ENCODE measurements at regions not wholly inside any gene's neighbourhood (a gene's known extent, or its start where the extent isn't known, plus 50 kb on each side); places are given as distances from the start of the nearest gene placed in this dataset.

DNA sequence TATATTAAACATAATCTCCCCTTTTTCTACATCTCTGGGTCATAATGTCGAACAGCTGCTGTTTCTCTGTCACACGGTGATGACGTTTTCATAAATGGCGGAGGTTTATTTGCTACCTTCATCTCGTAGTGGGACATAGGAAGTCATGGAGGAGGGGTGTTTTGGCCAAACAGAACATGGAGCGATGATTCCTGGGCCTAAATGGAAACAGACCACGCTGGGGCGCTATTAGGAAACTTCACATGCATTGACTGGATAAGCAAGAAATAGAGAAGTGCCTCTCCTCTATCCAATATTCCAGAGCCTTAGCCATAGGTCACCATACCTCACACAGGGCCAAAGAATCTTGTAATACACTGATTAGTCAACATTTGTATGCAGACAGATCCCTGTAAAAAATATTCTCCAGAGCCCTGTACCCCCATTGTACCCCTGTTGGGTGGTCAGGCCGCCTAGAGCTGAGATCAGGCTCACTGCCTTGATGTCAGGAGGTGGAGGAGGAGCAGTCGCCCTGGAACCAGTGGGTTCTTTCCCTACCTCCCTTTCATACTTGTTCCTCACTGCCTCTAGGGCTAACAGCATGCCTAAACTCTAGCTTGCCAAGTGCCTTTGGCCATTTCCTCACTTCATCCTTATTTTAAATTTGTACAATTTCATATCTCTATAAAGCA lies 77.8 kb upstream of the SPIN1 start:
- Histone ChIP-seq H3K9me3 (no peaks in the 10 kb centered on the region), H3K4me3 (no peak overlapping the region), H3K4me1 (no peaks in the 10 kb centered on the region), H3K36me3 (no peaks in the 10 kb centered on the region), H3K27ac (no peak overlapping the region), H3K27me3 (no peaks in the 10 kb centered on the region)
- TF ChIP-seq POLR2AphosphoS5 (IDR thresholded peaks at IDR 0.05): no peak
- intact Hi-C loops (cut with DNase I; ENCODE audit: low total_unique reads): no loop called here
- no peak for DNase-seq (ENCODE audit: low spot score in 2 of 2)

DNA sequence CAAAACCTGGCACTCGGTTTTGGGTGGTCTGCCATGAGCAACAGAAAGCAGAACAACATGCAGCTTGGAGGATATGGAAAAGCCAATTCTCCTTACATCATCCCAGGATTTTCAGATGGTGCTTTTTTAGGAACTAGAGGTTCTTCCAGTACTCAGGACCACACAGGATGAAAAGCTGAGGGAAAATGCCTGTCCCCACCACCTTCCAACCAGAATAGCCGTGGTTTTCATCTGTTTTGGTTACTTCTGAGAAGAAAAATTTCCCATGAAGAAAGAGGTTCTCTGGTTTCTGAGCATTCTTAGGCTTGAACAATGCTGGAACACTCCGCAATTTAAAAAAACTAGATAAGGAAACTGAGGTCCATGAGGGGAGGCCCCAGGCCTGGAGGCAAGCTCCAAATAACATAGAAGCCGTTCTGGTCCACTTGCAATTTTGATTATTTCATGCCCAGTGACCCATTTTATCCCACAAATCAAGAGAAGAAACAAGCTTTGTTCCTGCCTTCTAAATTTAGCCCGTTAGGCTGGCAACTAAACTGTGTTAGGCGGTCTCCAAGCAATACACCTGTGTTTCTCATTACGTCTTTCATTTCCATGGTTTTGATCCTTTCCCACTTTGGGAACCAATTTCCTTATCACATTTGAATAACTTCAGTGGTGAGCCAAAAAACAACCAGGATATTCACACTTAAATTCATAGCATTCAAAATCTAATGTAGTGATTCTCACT lies 79.2 kb upstream of the SPIN1 start:
- intact Hi-C loops (cut with DNase I; ENCODE audit: low total_unique reads): no loop called here
- Histone ChIP-seq H3K27ac (no peak overlapping the region), H3K27me3 (no peaks in the 10 kb centered on the region), H3K36me3 (no peaks in the 10 kb centered on the region), H3K9me3 (no peaks in the 10 kb centered on the region), H3K4me3 (no peak overlapping the region), H3K4me1 (no peaks in the 10 kb centered on the region)
- TF ChIP-seq, protein P1, sequence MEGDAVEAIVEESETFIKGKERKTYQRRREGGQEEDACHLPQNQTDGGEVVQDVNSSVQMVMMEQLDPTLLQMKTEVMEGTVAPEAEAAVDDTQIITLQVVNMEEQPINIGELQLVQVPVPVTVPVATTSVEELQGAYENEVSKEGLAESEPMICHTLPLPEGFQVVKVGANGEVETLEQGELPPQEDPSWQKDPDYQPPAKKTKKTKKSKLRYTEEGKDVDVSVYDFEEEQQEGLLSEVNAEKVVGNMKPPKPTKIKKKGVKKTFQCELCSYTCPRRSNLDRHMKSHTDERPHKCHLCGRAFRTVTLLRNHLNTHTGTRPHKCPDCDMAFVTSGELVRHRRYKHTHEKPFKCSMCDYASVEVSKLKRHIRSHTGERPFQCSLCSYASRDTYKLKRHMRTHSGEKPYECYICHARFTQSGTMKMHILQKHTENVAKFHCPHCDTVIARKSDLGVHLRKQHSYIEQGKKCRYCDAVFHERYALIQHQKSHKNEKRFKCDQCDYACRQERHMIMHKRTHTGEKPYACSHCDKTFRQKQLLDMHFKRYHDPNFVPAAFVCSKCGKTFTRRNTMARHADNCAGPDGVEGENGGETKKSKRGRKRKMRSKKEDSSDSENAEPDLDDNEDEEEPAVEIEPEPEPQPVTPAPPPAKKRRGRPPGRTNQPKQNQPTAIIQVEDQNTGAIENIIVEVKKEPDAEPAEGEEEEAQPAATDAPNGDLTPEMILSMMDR (IDR thresholded peaks at IDR 0.05): no peak
- TF ChIP-seq POLR2A (IDR thresholded peaks at IDR 0.05) (no peak), POLR2AphosphoS5 (IDR thresholded peaks at IDR 0.05) (no peak)
- DNase-seq (ENCODE audit: low spot score in 2 of 2): no peak

DNA sequence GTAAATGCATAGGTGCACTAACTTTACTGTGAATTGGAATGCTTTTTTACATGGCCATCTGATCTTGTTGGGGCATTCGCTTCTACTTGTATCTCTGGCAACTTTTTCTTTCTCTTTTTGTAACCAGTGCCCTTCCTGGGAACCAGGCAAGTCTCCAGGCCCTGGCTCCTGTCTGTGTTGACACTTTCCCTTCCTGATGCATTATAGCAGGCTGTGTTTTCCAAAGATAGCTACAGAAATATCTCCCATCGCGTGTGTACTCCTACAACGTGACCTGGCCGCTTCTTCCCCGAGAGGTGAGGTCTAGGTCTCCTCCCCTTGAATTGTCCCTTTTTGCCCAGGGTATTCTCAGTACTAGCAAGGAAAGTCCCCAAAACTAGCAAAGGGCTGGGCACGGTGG lies 81.1 kb upstream of the SPIN1 start:
- H3K27me3 ChIP-seq: no peaks in the 10 kb centered on the region
- H3K27ac ChIP-seq: no peak overlapping the region
- no peak overlapping the region for H3K4me3 ChIP-seq
- no peak for TF ChIP-seq POLR2AphosphoS5 (IDR thresholded peaks at IDR 0.05)
- TF ChIP-seq, protein P1 (IDR thresholded peaks at IDR 0.05): no peak
- intact Hi-C loops (cut with DNase I; ENCODE audit: low total_unique reads): no loop called here
- no peaks in the 10 kb centered on the region for H3K36me3 ChIP-seq
- no peak for DNase-seq (ENCODE audit: low spot score in 2 of 2)
- no peaks in the 10 kb centered on the region for H3K9me3 ChIP-seq
- no peaks in the 10 kb centered on the region for H3K4me1 ChIP-seq

DNA sequence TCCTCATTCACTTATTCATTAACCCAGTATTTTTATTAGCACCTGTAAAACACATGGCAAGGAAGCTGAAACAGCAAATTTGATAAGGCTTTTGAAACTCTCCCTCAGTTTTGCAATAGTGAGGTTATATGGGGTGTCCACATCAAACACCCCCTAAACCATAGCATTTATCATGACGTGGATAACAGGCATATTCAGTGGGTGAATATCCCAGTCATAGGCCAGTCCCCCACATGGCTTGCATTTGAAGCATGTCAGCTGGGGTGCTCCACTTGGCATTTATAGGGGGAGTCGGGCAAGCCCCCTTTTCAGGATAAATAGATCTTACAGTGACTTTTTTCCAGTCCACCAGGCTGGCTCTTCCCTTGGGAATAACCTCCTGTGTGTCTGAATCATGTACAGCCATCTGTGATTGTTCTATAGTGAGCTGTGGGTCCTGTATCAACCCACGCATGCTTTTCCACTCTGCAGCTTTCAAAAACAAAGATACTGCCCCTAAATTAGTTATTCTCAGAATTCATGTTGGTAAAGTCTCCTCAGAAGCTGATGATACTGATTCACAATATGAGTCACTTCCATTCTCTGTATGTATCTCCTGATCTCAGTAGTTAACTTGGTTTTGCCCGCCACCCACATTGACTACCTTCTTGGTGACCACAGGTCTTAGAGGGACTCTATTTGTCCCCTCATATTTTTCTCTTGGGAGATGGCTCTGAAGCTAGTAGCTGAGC lies 84.4 kb upstream of the SPIN1 start:
- Histone ChIP-seq H3K36me3 (no peaks in the 10 kb centered on the region), H3K27me3 (no peaks in the 10 kb centered on the region), H3K4me1 (no peaks in the 10 kb centered on the region), H3K4me3 (no peak overlapping the region), H3K9me3 (no peaks in the 10 kb centered on the region), H3K27ac (no peak overlapping the region)
- DNase-seq (ENCODE audit: low spot score in 2 of 2): no peak
- TF ChIP-seq POLR2A (IDR thresholded peaks at IDR 0.05) (no peak), POLR2AphosphoS5 (IDR thresholded peaks at IDR 0.05) (no peak)
- TF ChIP-seq, protein P1 (IDR thresholded peaks at IDR 0.05): no peak
- intact Hi-C loops (cut with DNase I; ENCODE audit: low total_unique reads): loop anchor here (2.0 kb wide), 1 partner anchor 75 kb away; no protein-coding TSS in a partner anchor

DNA sequence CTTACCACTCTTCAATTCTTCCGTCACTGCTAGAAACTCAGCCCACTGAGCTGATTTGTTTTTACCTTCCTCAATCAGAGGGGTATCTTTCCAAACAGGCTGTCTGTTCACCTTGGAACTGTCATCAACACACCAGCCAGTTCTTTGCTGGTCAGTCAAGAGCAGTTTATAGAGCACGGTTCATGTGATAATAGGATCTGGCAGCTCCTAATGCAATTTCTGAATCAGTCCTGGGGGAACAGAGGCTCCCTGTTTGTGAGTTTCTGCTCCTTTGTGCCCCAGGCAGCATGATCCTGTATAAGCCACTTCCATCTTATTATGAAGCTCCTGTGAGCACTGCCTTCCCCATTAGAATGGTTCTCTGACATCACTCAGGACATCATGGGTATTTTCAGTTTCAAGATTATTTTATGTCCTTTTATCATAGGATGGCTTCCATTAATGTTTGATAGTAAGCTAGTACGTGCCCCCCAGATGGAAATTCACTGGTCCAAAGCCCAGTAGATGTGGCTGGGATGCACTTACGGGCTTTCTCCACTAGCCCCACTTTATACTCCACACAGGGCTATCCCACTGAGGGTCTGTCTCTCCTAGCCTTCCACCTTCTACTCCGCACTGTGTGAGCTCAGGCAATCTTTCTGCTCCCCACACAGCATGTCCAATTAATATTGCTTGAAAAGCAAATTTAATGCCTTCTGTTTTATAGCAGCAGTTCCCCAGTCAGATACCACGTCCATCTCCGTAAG lies 85.5 kb upstream of the SPIN1 start:
- H3K27ac ChIP-seq: no peak overlapping the region
- intact Hi-C loops (cut with DNase I; ENCODE audit: low total_unique reads): loop anchor here (2.0 kb wide), 1 partner anchor 76 kb away; no protein-coding TSS in a partner anchor
- H3K36me3 ChIP-seq: no peaks in the 10 kb centered on the region
- no peaks in the 10 kb centered on the region for H3K4me1 ChIP-seq
- no peaks in the 10 kb centered on the region for H3K27me3 ChIP-seq
- no peak for DNase-seq (ENCODE audit: low spot score in 2 of 2)
- no peaks in the 10 kb centered on the region for H3K9me3 ChIP-seq
- no peak overlapping the region for H3K4me3 ChIP-seq
- TF ChIP-seq POLR2AphosphoS5 (IDR thresholded peaks at IDR 0.05): no peak
- TF ChIP-seq POLR2A (IDR thresholded peaks at IDR 0.05): no peak
- TF ChIP-seq, protein P1 (IDR thresholded peaks at IDR 0.05): no peak
